Frontal cortex (tissue), 3 donors: ENCODE measurements at regions not wholly inside any gene's neighbourhood (a gene's known extent, or its start where the extent isn't known, plus 50 kb on each side); places are given as distances from the start of the nearest gene placed in this dataset.

Experiments used
- DNase-seq, 2 donors: peaks; one replicate each; pipeline ENCODE4 v3.0.0; 2012; ENCODE audit warnings: low spot score in 2 of 2
- FAIRE-seq: peaks from 2 replicates; lab custom pipeline; 2012; peaks lifted over from hg19 to GRCh38; lab: Jason Lieb, UNC
- donor health status: control.
- donor health status: control.
- donor health status: control.

DNA sequence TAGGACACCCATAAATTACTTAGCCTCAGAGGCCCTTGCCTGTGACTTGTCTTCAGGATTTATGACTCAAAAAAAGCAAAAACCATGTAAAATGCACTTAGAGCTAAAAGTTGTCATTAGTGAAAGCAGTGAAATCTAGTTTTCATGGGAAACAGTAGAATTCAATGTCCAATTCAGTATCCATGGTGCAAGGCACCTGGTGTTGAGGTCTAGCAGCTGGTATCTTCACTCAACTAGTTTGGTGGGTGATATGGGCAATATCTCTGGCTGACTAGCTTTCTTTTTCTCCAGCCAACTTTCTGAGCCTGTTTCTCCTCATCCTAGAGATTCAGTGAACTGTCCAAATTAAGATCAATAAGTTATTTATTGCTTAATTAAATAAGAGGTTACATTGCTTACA, 229.8 kb upstream of the NDST4 start:
- FAIRE-seq (no peak), DNase-seq (no peak)

DNA sequence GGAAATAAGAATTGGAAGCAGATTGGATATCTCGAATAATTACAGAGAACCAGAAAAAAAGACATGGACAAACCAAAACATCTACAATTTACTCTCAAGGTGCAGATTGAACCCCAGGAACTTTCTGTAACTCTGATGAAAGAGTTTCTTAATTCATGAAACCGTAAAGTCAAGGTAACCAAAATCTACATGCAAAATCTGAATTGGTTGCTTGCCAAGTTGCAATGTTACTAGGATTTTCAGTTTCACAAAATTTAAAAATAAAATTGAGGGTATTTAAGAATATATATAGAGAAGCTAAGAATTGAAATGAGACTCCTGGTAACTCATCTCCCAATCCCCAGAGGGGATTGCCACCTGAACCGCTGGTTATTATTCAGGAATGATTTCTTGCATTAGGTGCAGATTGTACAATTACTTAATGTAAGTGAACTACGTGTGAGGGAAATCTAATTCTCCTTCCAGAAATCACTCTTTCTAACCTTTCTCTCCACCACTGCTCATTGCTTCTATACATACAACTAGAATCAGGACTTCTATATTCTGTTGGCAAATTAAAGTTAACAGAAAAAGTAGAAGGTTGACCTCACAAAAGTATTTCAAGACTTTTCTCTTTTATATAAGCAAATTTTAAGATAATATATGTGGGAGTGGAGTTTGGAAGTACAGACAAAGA, 221.5 kb upstream of the NDST4 start:
- no peak for DNase-seq
- no peak for FAIRE-seq

DNA sequence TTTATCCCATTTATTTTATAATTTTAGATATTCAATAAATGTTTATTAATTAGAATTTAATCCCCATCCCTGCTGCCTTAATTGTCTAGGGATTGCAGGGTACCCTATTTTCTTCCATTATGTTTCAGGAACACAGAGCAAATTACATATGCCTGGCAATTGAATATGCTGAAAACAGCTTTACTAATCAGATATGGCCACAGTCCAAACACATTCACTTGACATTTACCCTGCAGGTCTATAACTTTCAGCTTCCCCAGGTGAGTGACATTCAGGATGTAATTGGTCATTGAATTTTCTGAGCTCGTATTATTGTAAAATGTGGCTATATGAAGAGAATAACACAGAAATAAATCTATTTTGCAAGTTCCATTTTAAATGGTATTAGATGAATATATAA, 218.7 kb upstream of the NDST4 start:
- DNase-seq = no peak
- no peak for FAIRE-seq

DNA sequence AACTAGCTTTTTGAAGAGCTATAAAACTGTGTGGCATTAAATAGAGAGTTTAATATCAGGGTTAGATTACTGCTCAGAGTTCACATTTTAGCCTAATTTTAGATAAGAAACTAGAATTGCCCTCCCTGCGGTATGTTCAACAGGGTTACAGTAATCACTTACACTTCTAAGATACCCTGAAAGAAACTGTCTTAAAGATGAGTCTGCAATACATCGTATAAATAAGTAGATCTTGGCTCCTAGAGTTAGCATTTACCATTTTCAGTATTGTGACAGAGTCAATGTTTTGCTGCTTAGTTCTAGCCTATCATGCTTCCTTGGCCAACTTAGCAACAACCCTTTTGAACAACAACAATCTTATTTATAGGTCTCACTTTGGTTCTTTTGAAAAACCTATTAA, 217.8 kb upstream of the NDST4 start:
- FAIRE-seq = no peak
- DNase-seq = no peak

DNA sequence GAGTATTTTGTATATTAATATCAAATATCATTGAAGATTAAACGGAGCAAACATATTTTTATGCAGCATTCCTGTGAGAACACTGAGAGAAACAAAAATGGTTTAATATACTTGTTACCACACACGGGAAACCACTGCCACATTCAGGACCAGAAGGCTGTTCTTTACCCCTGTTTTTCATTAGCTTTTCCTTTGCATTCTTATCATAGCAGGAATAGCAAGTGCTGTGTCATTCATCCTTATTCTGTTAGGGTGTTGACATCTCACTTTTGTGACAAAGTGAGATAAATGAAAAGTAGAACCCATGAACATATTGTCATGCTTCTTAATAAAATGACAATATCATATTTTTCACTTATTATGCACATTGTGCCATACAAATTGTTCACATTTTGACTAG, 212.4 kb upstream of the NDST4 start:
- DNase-seq (no peak), FAIRE-seq (no peak)

DNA sequence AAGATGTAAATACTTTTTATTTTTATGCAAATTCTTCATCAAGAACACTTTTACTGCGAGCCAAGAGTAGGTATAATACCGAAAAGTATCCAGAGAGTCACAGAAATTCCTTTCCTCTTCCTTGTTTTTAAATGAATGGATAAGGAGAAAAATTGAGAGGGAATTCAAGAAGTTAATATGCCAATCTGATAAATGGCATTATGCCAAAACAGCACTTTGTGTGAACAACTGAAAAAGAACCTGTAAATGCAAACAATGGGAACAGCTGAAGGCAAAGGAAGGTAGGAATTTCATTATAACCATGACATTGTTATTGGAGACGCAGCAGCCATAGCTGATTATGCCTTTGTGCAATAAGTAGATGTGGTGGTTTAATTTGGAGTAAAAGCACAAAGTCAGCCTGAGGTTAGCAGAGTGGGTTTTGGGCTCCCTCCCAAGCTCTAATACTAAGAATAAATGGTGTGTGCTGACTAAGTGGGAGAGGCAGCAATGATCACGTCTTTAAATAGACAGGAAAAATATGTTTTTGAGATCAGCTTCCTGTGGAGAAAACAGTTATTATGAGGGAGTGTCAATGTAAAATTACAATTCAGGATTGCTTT, 209.8 kb upstream of the NDST4 start:
- FAIRE-seq (no peak), DNase-seq (no peak)

DNA sequence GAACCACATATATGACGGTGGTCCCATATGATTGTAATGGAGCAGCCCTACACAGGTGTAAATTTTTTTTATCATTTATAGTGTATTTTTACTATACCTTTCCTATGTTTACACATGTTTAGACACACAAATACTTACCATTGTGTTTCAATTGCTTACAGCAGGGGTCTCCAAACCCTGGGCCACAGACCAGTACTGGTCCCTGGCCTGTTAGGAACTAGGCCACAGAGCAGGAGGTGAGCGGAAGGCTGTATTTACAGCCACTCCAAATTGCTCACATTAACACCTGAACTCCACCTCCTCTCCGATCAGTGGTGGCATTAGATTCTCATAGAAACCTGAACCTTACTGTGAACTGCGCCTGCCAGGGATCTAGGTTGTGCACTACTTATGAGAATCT, 201.8 kb upstream of the NDST4 start:
- DNase-seq = no peak
- no peak for FAIRE-seq

DNA sequence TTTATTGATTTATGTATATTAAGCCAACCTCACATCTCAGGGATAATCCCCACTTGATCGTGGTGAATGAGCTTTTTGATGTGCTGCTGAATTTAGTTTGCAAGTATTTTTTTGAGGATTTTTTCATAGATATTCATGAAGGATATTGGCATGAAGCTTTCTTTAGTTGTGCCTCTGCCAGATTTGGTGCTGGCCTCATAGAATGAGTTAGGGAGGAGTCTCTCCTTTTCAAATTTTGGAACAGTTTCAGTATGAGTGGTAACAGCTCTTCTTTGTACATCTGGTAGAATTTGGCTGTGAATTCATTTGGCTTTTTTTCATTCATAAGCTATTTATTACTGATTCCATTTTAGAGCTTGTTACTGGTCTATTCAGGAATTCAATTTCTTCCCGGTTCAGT, 197.2 kb upstream of the NDST4 start:
- FAIRE-seq (no peak), DNase-seq (no peak)

DNA sequence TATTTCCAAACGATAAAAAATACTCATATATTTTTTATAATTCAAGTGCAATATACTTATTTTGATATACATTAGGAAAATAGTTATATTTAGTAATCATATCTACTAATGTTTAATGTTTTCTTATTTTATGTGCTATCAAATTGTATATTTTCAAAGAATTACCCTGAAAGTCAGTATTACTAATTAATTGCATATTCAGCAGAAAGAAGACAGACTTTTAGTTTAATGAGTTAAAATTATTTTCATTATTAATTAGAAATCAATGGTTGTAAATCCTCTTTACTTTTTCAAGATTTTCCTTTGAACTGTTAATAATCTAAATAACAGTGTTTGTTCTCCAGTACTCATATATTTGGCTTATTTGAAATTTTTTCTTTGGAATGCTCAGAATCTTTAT, 181.3 kb upstream of the NDST4 start:
- FAIRE-seq = peak; percentile 90
- no peak for DNase-seq

DNA sequence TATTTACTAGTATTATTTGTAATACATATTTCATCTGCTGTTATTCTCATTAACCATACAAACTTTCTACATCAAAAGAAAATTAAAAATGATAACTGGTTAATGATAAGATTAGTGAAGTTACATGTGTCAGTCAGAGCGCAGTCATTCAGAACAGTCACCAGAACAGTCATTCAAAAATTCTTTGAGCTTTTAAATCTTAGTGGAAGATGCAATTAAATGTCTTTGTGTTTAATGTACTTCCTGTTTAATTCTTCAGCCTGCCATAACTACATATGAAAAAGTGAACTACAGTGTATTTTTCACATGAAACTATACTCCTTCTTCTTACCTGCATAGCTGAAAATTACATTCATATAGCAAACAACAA, 179.7 kb upstream of the NDST4 start:
- peak; percentile 47 for FAIRE-seq
- no peak for DNase-seq

DNA sequence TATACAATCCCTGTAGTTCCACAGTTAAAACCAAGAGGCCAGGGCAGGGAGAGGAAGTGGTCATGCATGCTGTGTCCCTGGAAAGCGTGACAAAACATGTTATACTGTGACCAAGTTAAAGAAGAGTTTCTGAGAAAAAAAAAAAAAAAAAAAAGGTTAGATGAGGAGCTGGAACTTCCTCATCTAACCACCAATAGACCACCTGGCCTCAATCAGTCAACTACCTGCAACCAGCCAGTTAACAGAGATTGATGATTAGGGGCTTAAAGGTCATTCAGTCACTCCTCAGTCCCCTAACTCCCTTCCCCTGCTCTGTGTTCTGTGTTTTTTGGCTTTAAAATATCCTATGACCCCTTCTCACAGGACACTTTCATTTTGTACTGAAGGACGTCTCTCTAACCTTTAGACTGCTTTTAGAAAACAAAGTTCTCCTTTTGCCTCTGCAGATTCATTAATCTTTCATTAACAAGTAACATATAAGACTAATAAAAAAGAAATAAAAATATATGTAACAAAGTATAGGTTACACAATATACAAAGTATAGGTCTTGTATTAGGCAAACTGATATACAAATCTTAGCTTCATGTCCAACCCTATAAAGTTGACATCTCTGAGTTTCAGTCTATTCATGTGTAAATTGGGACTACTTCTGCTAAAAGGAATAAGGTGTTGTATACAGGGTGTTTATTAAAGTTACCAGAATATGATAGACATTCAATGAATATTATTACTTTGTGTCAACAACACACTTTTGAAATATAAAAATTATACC, 179.1 kb upstream of the NDST4 start:
- DNase-seq = no peak
- FAIRE-seq = no peak

DNA sequence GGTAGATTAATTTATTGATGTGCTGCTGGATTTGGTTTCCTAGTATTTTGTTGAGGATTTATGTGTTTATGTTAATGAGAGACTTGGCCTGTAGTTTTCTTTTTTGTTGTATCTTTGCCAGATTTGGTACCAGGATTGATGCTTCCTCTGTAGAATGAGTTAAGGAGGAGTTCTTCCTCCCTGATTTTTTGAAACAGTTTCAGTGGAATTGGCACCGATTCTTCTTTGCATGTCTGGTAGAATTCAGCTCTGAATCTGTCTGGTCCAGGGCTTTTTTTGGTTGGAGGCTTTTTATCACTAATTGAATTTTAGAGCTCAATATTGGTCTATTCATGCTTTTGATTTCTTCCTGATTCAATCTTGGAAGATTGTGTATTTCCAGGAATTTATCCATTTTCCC, 174.0 kb upstream of the NDST4 start:
- no peak for FAIRE-seq
- DNase-seq = no peak

DNA sequence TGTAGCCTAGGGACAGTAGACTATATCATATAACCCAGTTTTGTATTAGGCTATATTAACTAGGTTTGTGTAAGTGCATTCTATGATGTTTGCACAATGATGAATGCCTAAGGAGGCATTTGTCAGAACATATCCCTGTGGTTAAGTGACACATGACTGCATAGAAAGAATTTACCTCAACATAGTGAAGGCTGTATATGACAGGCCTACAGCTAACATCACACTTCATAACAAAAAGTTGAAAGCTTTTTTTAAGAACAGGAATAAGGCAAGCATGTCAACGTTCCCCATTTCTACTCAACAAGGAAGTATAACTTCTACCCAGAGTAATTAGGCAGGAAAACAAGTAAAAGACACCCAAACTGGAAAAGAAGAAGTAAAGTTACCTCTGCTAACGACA, 165.9 kb upstream of the NDST4 start:
- no peak for FAIRE-seq
- DNase-seq = no peak

DNA sequence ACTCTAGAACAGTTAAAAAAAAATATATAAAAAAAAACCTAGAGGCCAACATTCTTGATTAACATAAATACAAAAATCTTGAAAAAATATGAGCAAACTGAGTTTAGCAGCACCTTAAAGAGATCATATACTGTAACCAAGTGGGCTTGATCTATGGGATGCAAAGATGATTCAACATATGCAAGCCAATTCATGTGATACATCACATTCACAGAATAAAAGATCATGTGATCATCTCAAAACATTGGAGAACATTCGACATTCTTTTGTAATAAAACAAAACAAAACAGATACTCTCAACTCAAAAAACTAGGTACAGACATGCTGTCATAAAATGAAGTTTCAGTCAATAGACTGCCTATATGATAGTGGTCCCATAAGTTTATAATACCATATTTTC, 165.4 kb upstream of the NDST4 start:
- FAIRE-seq (peak; percentile 6), DNase-seq (no peak)

DNA sequence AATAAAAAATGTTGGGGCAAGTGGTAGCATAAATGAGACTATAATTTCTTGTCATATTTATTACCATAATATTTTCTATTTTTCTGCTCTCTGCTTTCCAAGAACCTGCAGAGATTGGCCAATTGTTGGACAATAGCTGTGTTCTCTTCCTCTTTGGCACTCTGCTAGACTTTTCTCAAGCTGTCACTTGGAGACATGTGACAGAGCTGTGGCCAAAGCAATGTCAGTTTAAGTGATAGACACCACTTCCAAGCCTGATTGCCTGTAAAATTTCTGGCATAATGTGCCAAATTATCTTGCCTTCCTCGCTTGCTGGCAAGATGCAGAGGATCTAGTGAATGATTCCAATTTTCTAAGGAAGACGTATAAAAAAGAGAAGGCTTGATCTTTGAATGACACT, 162.2 kb upstream of the NDST4 start:
- FAIRE-seq (no peak), DNase-seq (no peak)

DNA sequence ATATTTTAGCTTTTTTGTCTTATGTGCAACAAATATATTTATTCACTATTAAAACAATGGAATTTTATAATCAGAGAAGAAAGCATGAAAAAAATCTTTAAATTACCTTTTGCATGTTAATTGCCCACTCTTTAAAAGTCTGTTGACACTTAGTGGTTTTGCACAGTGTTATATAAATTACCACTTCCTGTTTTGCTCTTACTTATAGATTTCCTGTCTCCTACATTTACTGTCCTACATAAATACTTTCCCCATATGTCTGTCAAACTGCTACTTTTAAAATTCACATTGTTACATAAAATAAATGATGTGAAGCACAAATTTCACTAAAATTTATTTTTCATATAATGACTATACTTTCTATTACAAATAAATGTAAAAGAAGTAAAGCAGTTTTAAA, 161.1 kb upstream of the NDST4 start:
- DNase-seq (no peak), FAIRE-seq (peak; percentile 82)

DNA sequence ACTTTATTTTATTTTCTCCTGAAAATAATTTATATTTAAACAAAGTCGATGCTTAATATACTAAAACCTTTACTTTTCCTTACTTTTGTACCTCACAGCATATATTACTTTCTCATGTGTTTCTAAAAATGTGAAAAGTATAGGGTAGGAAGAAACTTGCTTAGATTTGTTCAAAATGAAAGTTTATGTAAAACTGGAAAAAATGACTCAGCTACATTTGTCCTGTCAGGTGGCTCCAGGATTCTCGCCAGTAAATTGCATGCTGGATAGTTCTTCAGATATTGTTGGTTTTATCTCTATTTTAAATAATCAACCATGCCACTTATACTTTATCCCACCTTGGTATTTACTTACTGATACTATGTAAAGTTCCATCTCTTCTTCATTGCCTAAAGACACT, 159.2 kb upstream of the NDST4 start:
- DNase-seq (no peak), FAIRE-seq (no peak)

DNA sequence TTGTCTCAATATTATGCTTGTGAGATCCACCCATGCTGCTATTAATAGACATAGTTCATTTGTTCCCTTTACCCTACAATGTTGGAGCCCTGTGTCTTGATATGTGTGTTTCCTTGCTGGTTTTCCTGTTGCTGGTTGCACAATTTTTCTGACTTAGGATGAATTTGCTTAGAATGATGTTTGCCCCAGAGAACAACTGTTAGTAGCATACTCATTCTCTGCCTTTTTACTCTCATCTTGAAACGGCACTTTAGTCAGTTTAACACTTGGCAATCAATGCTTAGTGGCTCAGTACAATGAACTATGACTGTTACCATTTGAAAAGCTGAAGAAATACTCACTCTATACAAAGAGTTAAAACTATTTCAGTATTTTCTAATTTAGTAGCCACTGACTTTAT, 158.8 kb upstream of the NDST4 start:
- DNase-seq = no peak
- FAIRE-seq = no peak

DNA sequence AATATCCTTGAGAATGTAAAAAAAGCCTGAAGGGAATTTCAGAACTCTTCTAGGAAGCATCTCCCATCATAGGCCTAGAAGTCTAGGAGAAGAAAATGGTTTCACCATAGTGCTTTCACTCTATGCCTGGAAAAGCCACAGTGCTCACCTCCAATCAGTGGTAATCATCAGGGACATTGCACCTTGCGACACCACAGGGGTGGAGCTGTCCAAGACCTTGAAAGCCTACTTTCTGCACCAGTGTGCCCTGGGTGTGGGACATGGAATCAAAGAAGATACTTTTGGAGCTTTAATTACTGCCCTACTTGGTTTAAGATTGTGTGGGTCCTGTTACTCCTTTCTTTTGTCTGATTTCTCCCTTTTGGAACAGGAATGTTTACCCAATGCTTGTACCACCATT, 146.8 kb upstream of the NDST4 start:
- FAIRE-seq (no peak), DNase-seq (no peak)

DNA sequence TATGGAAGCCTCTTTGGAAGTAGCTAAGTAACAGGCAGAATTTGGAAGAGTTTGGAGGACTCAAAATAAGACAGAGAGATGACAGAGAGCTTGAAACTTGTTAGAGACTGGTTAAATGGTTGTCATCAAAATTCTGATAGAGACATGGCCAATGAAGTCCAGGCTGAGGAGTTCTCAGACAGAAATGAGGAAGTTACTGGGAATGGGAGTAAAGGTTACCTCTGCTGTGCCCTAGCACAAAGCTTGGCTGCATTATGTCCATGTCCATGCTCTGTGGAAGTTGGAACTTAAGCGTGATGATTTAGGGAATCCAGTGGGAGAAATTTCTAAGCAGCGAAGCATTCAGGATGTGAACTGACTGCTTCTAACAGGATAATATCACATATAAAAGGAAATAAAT, 146.2 kb upstream of the NDST4 start:
- no peak for FAIRE-seq
- DNase-seq = no peak

DNA sequence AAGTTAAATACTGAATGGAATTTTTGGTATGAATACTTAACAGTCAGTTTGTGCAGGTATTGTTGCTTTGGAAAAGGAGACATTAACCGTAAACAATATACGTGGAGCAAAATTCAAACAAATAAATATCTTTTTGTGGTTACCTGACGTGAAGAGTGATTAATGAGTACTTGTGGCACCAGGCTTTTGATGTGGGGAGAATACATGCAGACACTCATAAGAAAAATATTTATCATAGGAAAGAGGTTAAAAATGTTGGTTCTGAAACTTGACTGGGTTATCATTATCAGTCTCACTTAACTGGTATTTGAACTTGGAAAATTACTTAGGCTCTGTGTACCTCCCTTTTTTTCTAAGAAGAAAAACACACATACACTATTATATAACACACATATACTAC, 136.4 kb upstream of the NDST4 start:
- FAIRE-seq = no peak
- no peak for DNase-seq
